HG03159 (cell line): ENCODE measurements at regions not wholly inside any gene's neighbourhood (a gene's known extent, or its start where the extent isn't known, plus 50 kb on each side); places are given as distances from the start of the nearest gene placed in this dataset.

Source experiments
- ATAC-seq: cut with Tn5 transposase; IDR thresholded peaks from one replicate; pipeline ENCODE4 v1.9.1; 2021; ENCODE audit warnings: mild to moderate bottlenecking, moderate library complexity; ENCODE audit not compliant: unreplicated experiment

- no peak for ATAC-seq
These were observed 153.8 kb upstream of the CMC1 start for GRCh38 chr3:28087591-28087990.

DNA sequence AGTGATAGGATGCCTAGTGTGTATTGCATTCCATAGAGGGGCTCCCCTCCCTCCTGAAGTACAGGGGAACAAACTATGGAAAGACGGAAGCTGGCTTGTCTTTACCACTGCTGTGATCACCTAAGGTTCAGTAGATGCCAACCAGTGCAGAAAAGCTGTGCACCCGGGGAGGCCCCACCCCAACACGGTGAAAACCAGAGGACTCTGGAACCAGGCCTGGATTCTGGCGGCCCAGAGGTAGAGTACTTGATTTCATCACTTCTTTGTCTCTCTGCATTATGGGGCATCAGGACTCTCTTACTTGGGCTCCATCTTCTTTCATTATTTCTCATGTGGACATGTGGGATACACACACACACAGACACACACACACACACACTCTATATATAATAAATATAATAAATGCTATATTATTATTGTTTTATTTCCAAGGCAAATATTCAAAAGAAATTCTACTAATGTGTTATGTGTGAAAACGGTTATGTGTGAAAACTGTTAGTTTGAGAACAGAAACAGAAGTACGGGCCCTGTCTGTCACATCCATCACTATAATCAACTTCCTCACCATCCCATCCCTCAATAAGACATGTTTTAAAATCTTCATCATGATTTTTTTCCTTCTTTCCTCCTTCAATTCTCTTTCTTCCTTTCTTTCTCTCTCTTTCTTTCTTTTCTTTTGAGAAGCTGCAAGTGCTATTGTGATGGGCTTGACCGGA is 152.4 kb upstream of the CMC1 start:
- ATAC-seq, result no peak

DNA sequence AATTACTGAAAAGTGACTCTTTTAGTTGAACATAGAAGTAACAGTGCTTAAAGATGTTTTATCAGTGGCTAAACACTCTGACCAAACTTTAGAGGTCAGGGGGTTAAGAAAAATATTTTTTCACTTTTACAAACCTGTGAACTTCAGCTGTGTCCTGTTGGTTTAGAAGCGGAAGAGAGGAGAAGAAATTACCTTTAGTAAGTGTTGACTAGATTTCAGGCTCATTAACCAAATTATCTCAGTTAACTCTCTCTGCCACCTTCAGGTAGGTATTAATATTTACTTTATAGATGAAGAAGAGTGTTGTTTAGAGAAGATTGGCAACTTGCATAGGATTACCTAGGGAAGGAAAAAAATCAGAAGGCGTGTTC is 151.9 kb upstream of the CMC1 start:
- ATAC-seq, result no peak

DNA sequence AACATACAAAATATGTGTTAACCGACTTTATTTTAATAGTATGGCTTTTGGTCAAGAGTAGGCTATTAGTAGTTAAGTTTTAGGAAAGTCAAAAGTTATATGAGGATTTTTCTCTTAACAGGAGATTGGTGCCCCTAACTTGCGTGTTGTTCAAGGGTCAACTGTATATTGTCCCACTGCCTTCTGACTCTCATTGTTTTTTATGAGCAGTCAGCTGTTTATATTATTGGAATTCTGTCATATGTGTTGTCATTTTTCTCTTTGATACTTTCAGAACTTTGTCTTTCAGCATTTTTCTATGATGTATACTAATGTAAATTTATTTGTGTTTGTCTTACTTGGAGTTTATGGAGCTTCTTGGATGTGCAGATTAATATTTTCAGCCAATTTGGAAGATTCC is 142.1 kb upstream of the CMC1 start:
- no peak for ATAC-seq

DNA sequence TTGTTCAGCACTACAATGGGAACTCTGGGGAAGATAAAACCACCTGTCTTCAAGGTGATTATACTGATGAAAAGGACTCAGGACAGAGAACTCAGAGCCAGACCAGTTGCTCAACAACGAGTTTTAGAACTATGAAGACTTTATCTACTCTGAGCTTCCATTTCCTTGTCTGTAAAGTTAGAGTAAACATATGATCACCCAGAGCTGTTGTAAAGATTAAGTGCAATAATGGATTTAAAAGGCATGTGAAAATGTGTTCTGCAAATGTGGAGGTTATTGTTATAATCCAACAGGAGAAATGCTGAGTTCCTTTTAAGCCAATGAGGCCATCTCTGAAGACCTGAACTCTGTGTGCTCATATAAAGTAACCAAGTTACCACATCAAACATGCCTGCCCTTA is 139.7 kb upstream of the CMC1 start:
- no peak for ATAC-seq

DNA sequence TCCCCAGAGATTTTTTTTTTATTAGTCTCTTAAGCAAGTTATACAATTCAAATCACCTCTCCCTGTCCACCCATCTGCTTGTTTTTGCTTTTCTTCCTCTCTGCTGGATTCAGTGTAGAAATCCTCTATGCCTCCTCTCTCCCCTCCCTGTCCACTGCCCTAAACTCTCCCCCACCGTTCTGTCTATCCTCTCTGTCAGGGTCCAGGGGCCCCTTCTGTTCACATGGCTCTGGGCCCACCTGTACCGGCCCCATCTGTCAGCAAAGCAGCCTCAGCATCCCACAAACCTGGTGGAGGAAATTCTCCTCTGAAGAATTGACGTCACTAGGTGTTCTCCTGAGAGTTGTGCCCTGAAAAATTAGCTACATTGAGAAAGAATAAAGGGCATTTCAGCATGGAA is 137.6 kb upstream of the CMC1 start:
- ATAC-seq, result no peak

GRCh38 chr3:28104896-28105534 is 136.4 kb upstream of the CMC1 start:
- ATAC-seq, result no peak

DNA sequence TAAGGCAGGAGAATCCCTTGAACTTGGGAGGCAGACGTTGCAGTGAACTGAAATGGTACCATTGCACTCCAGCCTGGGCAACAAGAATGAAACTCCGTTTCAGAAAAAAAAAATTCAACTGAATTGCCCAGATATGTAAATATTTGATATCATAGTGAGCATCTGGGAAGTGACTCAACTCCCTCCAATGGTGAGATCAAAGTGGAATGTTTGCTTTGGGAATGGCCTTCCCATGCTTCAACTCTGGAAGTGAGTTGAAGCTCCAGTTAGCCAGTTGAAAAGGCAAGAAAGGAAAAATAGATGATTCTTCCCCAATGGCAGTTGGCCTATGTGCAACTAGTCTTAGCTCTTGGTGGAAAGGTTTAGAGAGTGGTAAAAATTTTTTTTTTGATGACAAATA is 131.6 kb upstream of the CMC1 start:
- no peak for ATAC-seq

GRCh38 chr3:28110869-28111268 is 130.6 kb upstream of the CMC1 start:
- no peak for ATAC-seq

DNA sequence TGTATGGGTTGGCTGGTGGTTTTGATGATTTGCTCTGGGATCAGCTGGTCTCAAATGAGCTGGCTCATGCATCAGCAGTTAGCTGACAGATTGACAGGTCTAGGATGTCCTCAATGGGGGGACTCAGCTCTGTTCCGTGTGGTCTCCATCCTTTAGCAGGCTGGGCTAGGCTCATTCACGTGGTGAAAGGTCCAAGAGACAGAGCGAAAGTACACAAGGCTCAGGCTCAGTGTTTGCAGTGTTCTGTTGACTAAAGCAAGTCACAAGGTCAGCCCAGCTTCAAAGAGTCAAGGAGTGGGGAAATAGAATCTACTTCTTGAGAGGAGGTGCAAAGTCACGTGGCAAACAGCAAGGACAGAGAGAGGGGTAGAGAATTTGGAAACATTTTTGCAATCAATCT is 126.5 kb upstream of the CMC1 start:
- no peak for ATAC-seq

GRCh38 chr3:28115316-28115715 is 126.1 kb upstream of the CMC1 start:
- no peak for ATAC-seq

DNA sequence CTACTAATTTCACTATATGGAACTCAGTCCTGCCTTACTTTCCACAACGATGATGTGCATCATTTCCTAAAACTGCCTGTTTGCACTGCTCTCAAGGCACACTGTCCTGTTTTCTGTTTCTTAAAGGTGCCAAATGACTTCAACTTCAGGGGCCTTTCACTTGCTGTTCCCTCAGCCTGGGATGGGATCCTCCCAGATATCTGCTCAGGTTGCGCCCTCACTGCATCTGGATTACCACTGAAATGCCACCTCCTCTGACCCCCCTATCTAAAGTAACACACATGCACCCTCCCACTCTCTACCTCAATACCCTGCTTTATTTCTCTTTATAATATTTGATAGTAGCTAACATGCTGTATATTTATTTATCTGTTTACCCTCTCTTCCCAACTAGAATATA is 123.8 kb upstream of the CMC1 start:
- ATAC-seq, result no peak

- no peak for ATAC-seq
These were observed 123.3 kb upstream of the CMC1 start for GRCh38 chr3:28118087-28118486.

DNA sequence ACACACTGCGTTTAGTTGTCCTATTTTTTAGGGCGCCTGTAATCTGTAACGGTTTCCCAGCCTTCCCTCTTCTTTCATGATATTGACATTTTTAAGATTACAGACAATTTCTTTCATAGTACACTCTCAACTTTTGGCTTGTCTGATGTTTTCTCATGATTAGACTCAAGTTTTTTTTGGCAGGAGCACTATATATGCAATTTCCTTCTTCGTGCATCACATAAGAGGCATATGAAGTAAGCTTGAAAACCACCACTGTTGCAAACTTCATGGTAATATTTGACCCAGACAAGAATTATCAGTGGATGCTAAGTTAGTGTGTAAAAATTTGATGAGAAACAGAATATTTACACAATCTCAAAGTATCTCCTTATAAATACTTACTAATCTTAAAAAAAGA is 119.2 kb upstream of the CMC1 start:
- ATAC-seq, result no peak

DNA sequence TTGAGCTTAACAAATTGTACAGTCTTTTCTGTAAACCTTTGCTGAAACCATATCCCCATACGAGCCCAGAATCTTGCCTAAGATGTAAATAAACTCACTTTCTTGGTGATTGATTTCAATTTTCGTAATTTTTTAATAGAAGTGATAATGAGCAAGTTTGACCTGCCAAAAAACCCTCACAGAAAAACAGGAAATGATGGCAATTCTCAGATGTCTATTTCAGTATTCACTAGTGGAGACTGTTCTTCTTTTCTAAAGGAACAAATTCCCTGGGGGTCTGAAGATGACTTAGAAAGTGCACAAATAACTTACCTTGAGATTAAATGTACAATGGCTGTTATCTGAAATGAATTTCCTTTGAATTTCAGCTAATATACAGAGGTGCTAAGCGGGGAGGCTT is 116.5 kb upstream of the CMC1 start:
- ATAC-seq, result no peak

DNA sequence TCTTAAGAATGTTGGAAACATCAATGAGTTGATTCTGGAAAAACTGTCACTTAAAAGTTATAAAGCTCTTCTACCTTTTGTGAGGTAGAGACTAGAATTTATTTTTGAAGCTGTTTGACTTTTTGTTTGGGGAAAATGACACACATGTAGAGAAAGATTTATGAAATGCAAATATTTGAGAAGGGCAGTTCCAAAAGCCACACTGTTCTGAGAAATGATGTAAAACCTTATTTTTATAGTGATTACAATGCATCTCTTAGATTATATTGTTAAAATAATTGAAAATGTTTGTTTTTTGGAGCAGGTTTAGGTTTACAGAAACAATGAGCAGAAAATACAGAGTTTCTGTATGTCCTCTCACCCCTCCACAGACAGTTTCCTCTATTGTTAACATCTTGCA is 116.1 kb upstream of the CMC1 start:
- ATAC-seq, result no peak

- no peak for ATAC-seq
These were observed 110.6 kb upstream of the CMC1 start for GRCh38 chr3:28130836-28131235.

GRCh38 chr3:28132941-28133340 is 108.5 kb upstream of the CMC1 start:
- no peak for ATAC-seq

GRCh38 chr3:28134198-28134597 is 107.2 kb upstream of the CMC1 start:
- ATAC-seq, result no peak

GRCh38 chr3:28134792-28135375 is 106.5 kb upstream of the CMC1 start:
- ATAC-seq, result no peak

GRCh38 chr3:28136607-28137216 is 104.7 kb upstream of the CMC1 start:
- no peak for ATAC-seq

DNA sequence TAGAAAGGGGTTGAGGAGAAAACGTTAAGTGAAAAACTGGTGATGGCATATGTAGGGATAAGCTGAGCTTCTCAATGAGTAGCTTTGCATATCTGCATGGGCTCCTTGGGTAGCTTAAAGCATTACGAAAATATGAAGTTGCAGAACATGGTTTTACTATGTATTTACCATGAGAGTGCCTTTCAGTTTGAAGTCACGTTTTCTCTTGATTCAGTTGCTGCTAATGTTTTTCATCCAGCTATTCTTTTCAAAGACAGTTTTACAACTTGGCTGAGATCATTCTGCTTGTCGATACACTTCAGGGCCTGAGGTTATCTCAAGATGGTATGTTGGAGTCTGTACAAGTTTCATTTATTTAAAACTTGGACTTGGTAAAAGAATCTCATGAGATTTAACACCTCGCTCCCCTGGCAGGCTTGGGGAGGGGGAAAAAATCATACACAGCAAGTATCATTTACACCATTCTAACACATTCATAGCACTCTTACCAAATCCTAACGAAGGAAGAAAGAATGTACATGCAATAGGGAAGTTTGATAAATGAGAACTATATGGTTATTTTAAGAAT is 103.3 kb upstream of the CMC1 start:
- no peak for ATAC-seq
